Non-pigmented ciliary epithelial cell (primary cell): ENCODE measurements at regions not wholly inside any gene's neighbourhood (a gene's known extent, or its start where the extent isn't known, plus 50 kb on each side); places are given as distances from the start of the nearest gene placed in this dataset.

Experiments
- DNase-seq: peaks from one replicate; pipeline ENCODE4 v3.0.0-alpha.2; 2010; ENCODE audit warnings: low read depth

DNA sequence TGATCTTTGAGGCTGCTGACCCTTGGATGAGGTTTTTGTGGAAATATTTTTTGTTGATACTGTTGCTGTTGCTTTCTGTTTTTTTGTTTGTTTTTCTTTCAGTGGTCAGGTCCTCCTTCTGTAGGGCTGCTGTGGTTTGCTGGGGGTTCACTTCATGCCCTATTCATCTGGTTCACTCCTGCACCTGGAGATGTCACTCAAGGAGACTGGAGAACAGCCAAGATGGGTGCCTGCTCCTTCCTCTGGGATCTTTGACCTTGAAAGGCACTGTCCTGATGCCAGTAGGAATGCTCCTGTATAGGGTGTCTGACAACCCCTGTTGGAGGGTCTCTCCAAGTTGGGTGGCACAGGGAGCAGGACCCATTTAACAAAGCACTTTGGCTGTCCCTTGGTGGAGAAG lies 67.0 kb upstream of the ACTBL2 start:
- DNase-seq, result no peak

DNA sequence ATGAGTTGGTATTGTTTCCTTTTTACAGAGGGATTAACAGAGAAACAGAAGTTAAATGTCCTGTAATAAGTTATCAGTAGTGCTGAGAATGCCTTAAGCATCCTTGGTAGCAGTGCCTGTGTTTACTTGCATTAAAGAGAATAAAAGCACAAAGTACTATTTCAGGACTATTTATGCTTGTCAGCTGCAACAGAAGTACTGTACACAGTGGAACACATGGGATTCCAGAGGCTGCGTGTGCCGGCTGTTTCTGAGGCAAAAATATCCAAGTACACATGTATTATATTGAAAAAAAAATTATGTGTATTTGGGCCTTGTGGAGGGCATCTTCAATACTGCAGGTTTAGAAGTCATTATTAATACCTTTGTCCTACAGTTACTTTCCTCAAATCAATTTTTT lies 58.2 kb upstream of the ACTBL2 start:
- DNase-seq, result no peak

DNA sequence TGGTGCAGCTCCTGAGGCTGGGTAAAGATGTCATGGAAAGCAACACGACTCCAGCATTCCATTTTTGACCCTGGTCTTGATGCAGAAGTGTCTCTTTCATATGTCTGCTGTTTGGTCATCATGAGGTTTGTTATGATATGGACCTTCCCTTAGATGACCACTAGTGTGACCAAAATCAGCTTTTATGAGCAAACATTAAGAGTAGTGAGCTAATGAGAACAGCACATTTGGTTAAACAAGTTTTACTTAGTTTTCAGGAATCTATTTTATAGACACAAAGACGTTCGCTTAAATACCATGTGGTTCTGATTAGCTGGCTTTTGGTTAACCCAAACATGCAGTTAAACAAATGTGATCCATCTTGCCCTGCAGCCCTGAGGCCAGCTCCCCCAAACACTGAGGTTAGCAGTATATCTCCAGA lies 56.7 kb upstream of the ACTBL2 start:
- DNase-seq, result no peak

DNA sequence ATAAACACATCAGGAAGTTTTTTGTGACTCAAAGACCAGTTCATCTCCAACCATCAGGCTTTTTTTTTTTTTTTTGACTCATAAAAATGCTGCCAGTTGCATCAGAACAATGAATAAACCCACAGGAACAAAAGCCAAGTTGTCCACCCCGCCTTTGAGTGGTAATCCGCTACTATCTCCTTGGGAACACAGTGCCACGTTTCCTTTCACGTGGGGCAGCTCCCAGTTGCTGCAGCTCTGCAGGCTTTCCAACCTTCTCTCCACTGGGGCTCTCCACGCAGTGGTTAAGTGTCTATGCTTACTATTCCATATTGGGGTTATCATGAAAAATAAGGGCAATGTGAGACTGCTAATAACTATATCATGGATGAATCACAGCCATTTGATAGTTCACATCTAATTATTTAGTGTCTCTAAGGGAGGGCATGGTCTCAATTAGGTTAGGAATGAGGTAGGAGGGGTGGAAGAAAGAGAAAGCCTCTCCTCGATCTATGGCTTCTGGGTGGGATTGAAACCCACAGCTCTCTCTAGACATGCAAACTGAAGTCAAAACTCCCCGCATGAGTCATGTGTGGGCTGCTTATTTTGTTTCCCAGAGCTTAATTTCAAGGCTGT lies 55.8 kb upstream of the ACTBL2 start:
- peak; percentile 43 for DNase-seq

DNA sequence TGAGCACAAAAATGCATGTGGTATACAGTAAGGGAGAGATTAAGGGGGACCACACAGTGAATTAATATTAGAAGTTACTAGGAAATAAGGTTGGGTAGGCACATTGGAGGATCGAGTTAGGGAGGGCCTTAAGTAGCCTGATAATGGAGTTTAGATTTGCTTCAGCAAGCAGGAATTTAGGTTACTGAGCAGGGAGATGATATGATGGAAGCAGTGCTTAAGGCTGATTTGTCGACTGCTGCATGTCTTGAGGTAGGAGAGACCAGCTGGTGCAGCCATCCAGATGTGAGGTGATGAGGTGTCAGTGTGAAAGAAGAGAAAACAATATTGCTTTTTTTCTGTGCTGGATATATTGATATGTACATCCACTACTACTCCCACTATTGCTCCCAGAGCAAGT lies 55.2 kb upstream of the ACTBL2 start:
- DNase-seq, result no peak

DNA sequence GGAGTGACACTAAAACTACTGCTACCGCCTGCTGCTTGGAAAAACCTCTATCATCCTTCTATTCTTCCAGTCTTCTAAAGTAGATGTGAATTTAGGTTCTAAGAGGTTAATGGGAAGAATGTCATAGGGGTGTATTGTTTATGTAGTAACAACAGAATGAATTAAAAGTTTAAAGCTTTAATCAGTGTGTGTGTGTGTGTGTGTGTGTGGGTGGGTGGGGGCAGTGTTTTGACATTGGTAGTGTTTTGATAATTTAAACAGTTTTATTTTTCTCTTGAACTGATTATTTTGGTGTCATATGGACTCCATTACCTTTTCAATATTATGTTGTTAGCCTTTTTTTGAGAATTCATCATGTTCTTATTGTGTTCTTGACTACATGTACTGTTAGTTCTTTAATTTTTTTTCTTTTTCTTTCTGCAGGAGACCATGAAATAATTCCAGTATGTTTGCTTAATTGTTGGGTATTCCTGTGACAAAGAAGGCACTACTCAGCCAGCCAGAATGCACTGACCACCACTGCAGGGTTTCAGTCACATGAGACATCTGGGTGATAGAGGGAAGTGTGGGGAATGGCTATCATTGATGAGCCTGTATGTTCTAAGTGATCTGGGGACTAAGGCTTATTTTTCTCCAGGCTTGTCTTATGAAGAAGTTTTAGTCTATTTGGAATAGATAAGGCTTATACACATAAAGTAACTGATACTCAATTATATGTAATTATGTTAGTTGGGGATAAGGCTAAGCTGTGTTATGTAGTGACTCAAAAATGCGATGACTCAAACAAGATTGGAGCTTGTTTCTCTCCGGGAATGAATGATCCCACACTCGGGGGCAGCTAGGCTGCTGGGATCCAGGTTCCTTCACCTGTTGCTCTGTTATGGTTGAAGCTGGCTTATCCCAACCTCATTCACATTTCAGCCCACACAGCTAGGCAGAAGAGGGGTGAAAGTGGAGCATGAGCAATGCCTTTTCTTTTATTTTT lies 50.2 kb upstream of the ACTBL2 start:
- DNase-seq, result peak; percentile 45
